ENCODE measurements at regions not wholly inside any gene's neighbourhood (a gene's known extent, or its start where the extent isn't known, plus 50 kb on each side); places are given as distances from the start of the nearest gene placed in this dataset.

DNA sequence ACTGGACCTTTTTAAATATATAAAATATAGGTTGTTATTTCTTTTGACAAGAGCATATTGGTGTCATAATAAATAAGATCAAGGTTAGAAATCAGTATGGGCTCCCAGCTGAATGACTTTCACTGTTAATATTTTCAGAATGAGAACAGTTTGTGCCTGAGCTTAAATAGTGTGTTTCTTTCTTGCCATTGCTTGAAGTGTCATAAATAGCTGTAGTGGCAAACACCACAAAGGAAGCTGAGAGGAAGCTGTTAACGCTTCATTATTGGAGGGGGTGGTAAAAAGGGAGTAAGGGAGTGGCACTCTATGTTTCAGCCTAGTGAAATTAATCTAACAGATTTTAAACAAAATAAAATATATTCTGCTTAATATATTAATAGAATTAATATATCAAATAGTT is 1089.8 kb upstream of the NCAM2 start:
- Mint-ChIP-seq H3K27me3 (no peaks in the 10 kb centered on the region), H3K4me3 (no peak overlapping the region), H3K36me3 (no peaks in the 10 kb centered on the region), H3K4me1 (no peaks in the 10 kb centered on the region), H3K9me3 (peaks cover 0 to 18% (median 9%) of the 10 kb centered on the region in 5 donors), H3K27ac (no peak overlapping the region)
- H3K27me3 ChIP-seq (ENCODE audit: insufficient read depth, low read length, poor library complexity, severe bottlenecking): no peaks in the 10 kb centered on the region
- ChIA-PET POLR2A (no interaction called here), CTCF (no interaction called here)
- H3K27ac ChIP-seq (ENCODE audit: low read depth, low read length): no peak overlapping the region
- no peaks in the 10 kb centered on the region for H3K9me3 ChIP-seq (ENCODE audit: low read length)
- H3K36me3 ChIP-seq (ENCODE audit: insufficient read depth, low read length): no peaks in the 10 kb centered on the region
- no peak for DNase-seq
- no peaks in the 10 kb centered on the region for H3K4me1 ChIP-seq (ENCODE audit: insufficient read depth, low read length)
- no peak overlapping the region for H3K4me3 ChIP-seq (ENCODE audit: low read length)

DNA sequence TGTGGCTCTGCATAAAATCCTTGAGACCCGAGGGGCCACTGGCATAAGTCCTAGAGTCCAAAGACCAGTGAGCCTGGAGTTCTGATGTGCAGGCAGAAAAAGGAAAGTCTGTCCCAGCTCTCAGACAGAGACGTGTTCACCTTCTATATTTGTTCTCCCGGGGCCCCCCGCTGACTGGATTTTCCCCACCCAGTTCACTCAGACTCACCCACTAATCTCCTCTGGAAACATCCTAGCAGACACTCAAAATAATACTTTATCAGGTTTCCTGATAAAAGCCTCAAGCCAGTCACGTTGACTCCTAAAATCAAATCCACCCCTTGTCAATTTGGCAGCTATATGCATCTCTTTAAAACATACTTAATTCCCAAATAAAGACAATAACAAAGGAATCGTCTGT is 1084.2 kb upstream of the NCAM2 start:
- Mint-ChIP-seq H3K4me1 (no peaks in the 10 kb centered on the region), H3K27me3 (no peaks in the 10 kb centered on the region), H3K9me3 (peaks cover 0 to 32% (median 8%) of the 10 kb centered on the region in 5 donors), H3K27ac (no peak overlapping the region), H3K36me3 (no peaks in the 10 kb centered on the region), H3K4me3 (no peak overlapping the region)
- H3K9me3 ChIP-seq (ENCODE audit: low read length): no peaks in the 10 kb centered on the region
- H3K36me3 ChIP-seq (ENCODE audit: insufficient read depth, low read length): no peaks in the 10 kb centered on the region
- no peaks in the 10 kb centered on the region for H3K27me3 ChIP-seq (ENCODE audit: insufficient read depth, low read length, poor library complexity, severe bottlenecking)
- POLR2A ChIA-PET: no interaction called here
- no peak for DNase-seq
- H3K4me3 ChIP-seq (ENCODE audit: low read length): no peak overlapping the region
- CTCF ChIA-PET: no interaction called here
- H3K27ac ChIP-seq (ENCODE audit: low read depth, low read length): no peak overlapping the region
- H3K4me1 ChIP-seq (ENCODE audit: insufficient read depth, low read length): no peaks in the 10 kb centered on the region

DNA sequence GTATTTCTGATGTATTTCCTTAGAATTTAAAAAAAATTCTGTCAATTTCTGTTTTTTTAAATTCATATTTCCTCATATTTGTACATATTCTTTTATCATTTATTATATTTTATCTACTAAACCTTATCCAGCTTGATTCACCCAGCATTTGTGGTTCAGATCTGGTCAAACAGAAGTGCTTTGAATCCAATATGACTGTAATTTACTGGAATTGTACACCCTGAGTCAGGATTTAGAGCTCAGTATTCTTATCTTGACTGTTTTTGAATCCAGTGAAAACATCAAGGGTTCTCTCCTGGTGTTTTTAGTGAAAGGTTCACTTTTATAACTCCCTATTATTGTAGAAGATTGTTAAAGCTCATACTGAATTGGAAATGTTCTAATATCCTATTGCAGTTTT is 1077.0 kb upstream of the NCAM2 start:
- Histone ChIP-seq H3K27ac (ENCODE audit: low read depth, low read length) (no peak overlapping the region), H3K9me3 (ENCODE audit: low read length) (no peaks in the 10 kb centered on the region), H3K4me1 (ENCODE audit: insufficient read depth, low read length) (no peaks in the 10 kb centered on the region), H3K27me3 (ENCODE audit: insufficient read depth, low read length, poor library complexity, severe bottlenecking) (no peaks in the 10 kb centered on the region), H3K4me3 (ENCODE audit: low read length) (no peak overlapping the region), H3K36me3 (ENCODE audit: insufficient read depth, low read length) (no peaks in the 10 kb centered on the region)
- Mint-ChIP-seq H3K4me3 (no peak overlapping the region), H3K36me3 (no peaks in the 10 kb centered on the region), H3K27me3 (no peaks in the 10 kb centered on the region), H3K4me1 (no peaks in the 10 kb centered on the region), H3K9me3 (peaks cover 3 to 20% (median 5%) of the 10 kb centered on the region in 5 donors), H3K27ac (no peak overlapping the region)
- no peak for DNase-seq
- POLR2A ChIA-PET: no interaction called here
- CTCF ChIA-PET: no interaction called here

DNA sequence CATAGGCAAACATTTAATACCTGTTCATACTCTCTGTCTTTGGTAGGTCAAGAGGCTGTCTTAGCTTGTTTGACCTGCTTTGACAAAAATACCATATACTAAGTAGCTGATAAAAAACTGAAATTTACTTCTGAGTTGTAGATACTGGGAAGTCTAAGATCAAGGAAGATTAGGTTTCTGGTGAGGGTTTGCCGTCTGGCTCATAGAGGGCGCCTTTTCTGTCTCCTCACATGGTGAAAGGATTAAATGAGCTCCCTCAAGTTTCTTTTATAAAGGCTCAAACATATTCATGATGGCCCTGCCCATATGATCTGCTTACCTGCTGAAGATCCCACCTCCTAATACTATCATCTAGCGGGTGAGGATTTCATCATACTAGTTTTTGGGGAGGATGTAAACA is 1076.1 kb upstream of the NCAM2 start:
- H3K4me1 ChIP-seq (ENCODE audit: insufficient read depth, low read length): no peaks in the 10 kb centered on the region
- no peak overlapping the region for H3K4me3 ChIP-seq (ENCODE audit: low read length)
- Mint-ChIP-seq H3K4me1 (no peaks in the 10 kb centered on the region), H3K9me3 (peaks cover 3 to 24% (median 5%) of the 10 kb centered on the region in 5 donors), H3K36me3 (no peaks in the 10 kb centered on the region), H3K27me3 (no peaks in the 10 kb centered on the region), H3K4me3 (no peak overlapping the region), H3K27ac (no peak overlapping the region)
- H3K27me3 ChIP-seq (ENCODE audit: insufficient read depth, low read length, poor library complexity, severe bottlenecking): no peaks in the 10 kb centered on the region
- ChIA-PET POLR2A (no interaction called here), CTCF (no interaction called here)
- no peaks in the 10 kb centered on the region for H3K9me3 ChIP-seq (ENCODE audit: low read length)
- DNase-seq: no peak
- no peak overlapping the region for H3K27ac ChIP-seq (ENCODE audit: low read depth, low read length)
- no peaks in the 10 kb centered on the region for H3K36me3 ChIP-seq (ENCODE audit: insufficient read depth, low read length)

DNA sequence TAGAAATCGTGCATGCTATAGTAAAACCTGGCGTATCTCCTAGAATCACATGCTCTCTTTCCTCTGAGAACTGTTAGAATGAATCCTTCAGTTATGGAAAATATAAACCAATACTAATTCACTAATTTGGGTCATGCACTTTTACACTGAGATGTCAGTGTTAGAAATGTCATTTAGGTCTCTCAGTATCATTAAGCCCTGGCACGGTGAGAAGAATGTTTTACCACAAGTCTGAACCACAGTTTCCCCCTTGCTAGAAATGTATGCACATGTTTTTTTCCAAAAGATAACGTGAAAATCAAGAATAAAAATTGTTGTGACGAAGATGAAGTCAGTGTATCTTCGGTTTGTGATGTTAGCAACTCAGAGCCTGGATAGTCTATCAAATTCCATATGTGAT is 1062.7 kb upstream of the NCAM2 start:
- ChIA-PET CTCF (no interaction called here), POLR2A (no interaction called here)
- DNase-seq: no peak
- Histone ChIP-seq H3K27ac (ENCODE audit: low read depth, low read length) (no peak overlapping the region), H3K27me3 (ENCODE audit: insufficient read depth, low read length, poor library complexity, severe bottlenecking) (no peaks in the 10 kb centered on the region), H3K9me3 (ENCODE audit: low read length) (no peaks in the 10 kb centered on the region), H3K4me1 (ENCODE audit: insufficient read depth, low read length) (no peaks in the 10 kb centered on the region), H3K4me3 (ENCODE audit: low read length) (no peak overlapping the region), H3K36me3 (ENCODE audit: insufficient read depth, low read length) (no peaks in the 10 kb centered on the region)
- Mint-ChIP-seq H3K36me3 (no peaks in the 10 kb centered on the region), H3K27ac (no peak overlapping the region), H3K27me3 (no peaks in the 10 kb centered on the region), H3K9me3 (peaks cover 3 to 41% (median 9%) of the 10 kb centered on the region in 5 donors), H3K4me3 (no peak overlapping the region), H3K4me1 (no peaks in the 10 kb centered on the region)

DNA sequence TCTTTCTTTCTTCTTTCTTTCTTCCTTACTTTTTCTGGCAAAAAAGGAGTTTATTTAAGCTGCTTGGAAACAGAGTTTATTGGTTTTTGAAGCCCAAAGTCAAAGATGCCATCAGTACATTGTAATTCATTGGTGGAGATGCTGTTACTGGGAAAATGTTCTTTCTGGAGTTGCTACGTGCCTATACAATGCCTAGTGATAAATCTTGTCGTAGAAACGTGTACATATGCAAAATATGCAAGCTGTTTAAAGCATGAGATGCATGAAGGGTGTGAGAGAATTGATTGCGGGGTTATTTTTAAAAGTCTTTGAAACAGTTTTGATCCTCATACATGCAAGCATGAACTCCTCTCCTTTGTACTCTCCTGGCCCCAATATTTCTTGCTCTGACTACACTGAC is 1060.6 kb upstream of the NCAM2 start:
- Histone ChIP-seq H3K9me3 (ENCODE audit: low read length) (no peaks in the 10 kb centered on the region), H3K36me3 (ENCODE audit: insufficient read depth, low read length) (no peaks in the 10 kb centered on the region), H3K4me1 (ENCODE audit: insufficient read depth, low read length) (no peaks in the 10 kb centered on the region), H3K4me3 (ENCODE audit: low read length) (no peak overlapping the region), H3K27me3 (ENCODE audit: insufficient read depth, low read length, poor library complexity, severe bottlenecking) (no peaks in the 10 kb centered on the region), H3K27ac (ENCODE audit: low read depth, low read length) (no peak overlapping the region)
- H3K9me3 Mint-ChIP-seq: peaks cover 6 to 39% (median 9%) of the 10 kb centered on the region in 5 donors
- no peak overlapping the region for H3K4me3 Mint-ChIP-seq
- H3K36me3 Mint-ChIP-seq: no peaks in the 10 kb centered on the region
- no peaks in the 10 kb centered on the region for H3K4me1 Mint-ChIP-seq
- POLR2A ChIA-PET: no interaction called here
- H3K27me3 Mint-ChIP-seq: no peaks in the 10 kb centered on the region
- DNase-seq: no peak
- CTCF ChIA-PET: no interaction called here
- no peak overlapping the region for H3K27ac Mint-ChIP-seq

DNA sequence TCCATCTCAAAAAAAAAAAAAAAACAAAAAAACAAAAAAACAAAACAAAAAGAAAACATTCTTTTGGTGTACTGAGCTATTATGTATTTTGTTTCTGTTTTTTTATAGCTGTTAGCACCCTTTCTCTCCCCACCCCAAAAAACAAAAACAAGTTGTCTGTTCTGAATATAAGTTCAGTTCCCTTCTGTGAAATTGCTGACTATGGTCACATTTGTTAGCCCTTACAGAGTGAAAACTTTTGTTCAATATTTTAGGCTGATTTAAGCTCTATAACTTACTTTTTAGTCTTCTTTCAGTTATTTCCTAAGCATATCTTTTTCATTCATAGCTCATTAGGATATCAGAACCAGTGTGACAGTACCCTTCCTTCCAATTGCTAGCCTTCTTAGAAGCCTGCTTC is 1056.6 kb upstream of the NCAM2 start:
- no peak overlapping the region for H3K4me3 ChIP-seq (ENCODE audit: low read length)
- Mint-ChIP-seq H3K27ac (no peak overlapping the region), H3K9me3 (peaks cover 6 to 38% (median 13%) of the 10 kb centered on the region in 5 donors), H3K27me3 (no peaks in the 10 kb centered on the region), H3K4me3 (no peak overlapping the region), H3K4me1 (no peaks in the 10 kb centered on the region), H3K36me3 (peaks cover 0 to 4% (median 2%) of the 10 kb centered on the region in 3 donors)
- no peaks in the 10 kb centered on the region for H3K4me1 ChIP-seq (ENCODE audit: insufficient read depth, low read length)
- ChIA-PET CTCF (no interaction called here), POLR2A (no interaction called here)
- H3K27ac ChIP-seq (ENCODE audit: low read depth, low read length): no peak overlapping the region
- H3K27me3 ChIP-seq (ENCODE audit: insufficient read depth, low read length, poor library complexity, severe bottlenecking): no peaks in the 10 kb centered on the region
- no peak for DNase-seq
- no peaks in the 10 kb centered on the region for H3K9me3 ChIP-seq (ENCODE audit: low read length)
- no peaks in the 10 kb centered on the region for H3K36me3 ChIP-seq (ENCODE audit: insufficient read depth, low read length)

DNA sequence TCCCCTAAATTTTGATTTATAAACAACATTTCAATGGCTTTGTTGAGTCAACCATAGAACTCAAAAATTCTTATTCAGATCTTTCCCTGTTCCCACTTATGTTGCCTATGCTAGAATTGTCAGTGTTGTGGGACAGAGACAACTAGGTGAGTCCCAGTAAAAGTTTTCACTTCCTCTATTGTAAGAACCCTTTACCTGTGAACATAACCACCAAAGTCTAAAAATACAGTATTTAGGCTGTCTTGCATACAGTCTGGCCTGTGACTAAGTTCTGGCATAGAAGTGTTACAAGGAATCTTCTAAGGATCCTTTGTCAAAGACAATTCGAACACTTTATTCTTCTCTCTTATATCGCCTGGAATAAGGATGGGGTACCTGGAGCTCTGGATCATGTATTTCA is 1047.9 kb upstream of the NCAM2 start:
- Histone ChIP-seq H3K4me1 (ENCODE audit: insufficient read depth, low read length) (no peaks in the 10 kb centered on the region), H3K27me3 (ENCODE audit: insufficient read depth, low read length, poor library complexity, severe bottlenecking) (no peaks in the 10 kb centered on the region), H3K27ac (ENCODE audit: low read depth, low read length) (no peak overlapping the region), H3K36me3 (ENCODE audit: insufficient read depth, low read length) (no peaks in the 10 kb centered on the region), H3K9me3 (ENCODE audit: low read length) (peaks cover 3% of the 10 kb centered on the region), H3K4me3 (ENCODE audit: low read length) (no peak overlapping the region)
- peaks cover 0 to 4% (median 0%) of the 10 kb centered on the region in 3 donors for H3K36me3 Mint-ChIP-seq
- H3K27me3 Mint-ChIP-seq: no peaks in the 10 kb centered on the region
- no peak for DNase-seq
- CTCF ChIA-PET: no interaction called here
- POLR2A ChIA-PET: no interaction called here
- H3K4me1 Mint-ChIP-seq: no peaks in the 10 kb centered on the region
- H3K9me3 Mint-ChIP-seq: peaks cover 4 to 15% (median 14%) of the 10 kb centered on the region in 5 donors
- H3K27ac Mint-ChIP-seq: no peak overlapping the region
- H3K4me3 Mint-ChIP-seq: no peak overlapping the region

DNA sequence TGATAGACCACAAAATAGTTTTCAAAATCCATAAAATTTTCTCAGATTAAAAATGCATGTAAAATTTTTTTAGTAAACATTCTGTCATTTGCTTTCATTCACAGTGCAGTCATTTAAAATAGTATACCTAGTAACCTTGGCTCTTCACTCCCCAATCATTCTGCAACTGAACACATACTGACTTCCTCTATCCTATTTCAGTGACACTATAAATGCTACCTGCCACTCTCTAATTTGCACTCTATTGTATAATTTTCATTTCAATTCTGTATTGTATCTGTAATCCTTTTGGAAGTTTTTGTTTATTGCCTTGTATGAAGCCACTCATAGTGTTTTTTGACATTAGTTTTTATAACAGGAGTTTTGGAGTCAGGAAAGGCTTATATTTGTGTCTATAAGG is 1029.1 kb upstream of the NCAM2 start:
- H3K4me1 ChIP-seq (ENCODE audit: insufficient read depth, low read length): no peaks in the 10 kb centered on the region
- no peak for DNase-seq
- no peaks in the 10 kb centered on the region for H3K36me3 ChIP-seq (ENCODE audit: insufficient read depth, low read length)
- Mint-ChIP-seq H3K4me3 (no peak overlapping the region), H3K36me3 (no peaks in the 10 kb centered on the region), H3K9me3 (peaks cover 7 to 36% (median 14%) of the 10 kb centered on the region in 5 donors), H3K27me3 (no peaks in the 10 kb centered on the region), H3K27ac (no peak overlapping the region), H3K4me1 (no peaks in the 10 kb centered on the region)
- no peak overlapping the region for H3K27ac ChIP-seq (ENCODE audit: low read depth, low read length)
- no peaks in the 10 kb centered on the region for H3K27me3 ChIP-seq (ENCODE audit: insufficient read depth, low read length, poor library complexity, severe bottlenecking)
- POLR2A ChIA-PET: no interaction called here
- CTCF ChIA-PET: no interaction called here
- H3K9me3 ChIP-seq (ENCODE audit: low read length): no peaks in the 10 kb centered on the region
- no peak overlapping the region for H3K4me3 ChIP-seq (ENCODE audit: low read length)
